ENCODE measurements at regions not wholly inside any gene's neighbourhood (a gene's known extent, or its start where the extent isn't known, plus 50 kb on each side); places are given as distances from the start of the nearest gene placed in this dataset.

GRCh38 chr7:52064493-52064892 is 747.9 kb upstream of the COBL start:
- TF ChIP-seq, protein P1, sequence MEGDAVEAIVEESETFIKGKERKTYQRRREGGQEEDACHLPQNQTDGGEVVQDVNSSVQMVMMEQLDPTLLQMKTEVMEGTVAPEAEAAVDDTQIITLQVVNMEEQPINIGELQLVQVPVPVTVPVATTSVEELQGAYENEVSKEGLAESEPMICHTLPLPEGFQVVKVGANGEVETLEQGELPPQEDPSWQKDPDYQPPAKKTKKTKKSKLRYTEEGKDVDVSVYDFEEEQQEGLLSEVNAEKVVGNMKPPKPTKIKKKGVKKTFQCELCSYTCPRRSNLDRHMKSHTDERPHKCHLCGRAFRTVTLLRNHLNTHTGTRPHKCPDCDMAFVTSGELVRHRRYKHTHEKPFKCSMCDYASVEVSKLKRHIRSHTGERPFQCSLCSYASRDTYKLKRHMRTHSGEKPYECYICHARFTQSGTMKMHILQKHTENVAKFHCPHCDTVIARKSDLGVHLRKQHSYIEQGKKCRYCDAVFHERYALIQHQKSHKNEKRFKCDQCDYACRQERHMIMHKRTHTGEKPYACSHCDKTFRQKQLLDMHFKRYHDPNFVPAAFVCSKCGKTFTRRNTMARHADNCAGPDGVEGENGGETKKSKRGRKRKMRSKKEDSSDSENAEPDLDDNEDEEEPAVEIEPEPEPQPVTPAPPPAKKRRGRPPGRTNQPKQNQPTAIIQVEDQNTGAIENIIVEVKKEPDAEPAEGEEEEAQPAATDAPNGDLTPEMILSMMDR (IDR thresholded peaks at IDR 0.05; ENCODE audit: low read depth, low read length, poor library complexity, severe bottlenecking), result no peak
- no peak for TF ChIP-seq EZH2phosphoT487 (IDR thresholded peaks at IDR 0.05; ENCODE audit: borderline replicate concordance, low read length)

Measured in DOHH2 (cell line).